Uterus (tissue), 2 donors: ENCODE measurements at regions not wholly inside any gene's neighbourhood (a gene's known extent, or its start where the extent isn't known, plus 50 kb on each side); places are given as distances from the start of the nearest gene placed in this dataset.

Experiments
- POLR2A ChIP-seq, 2 donors: fragments of 450-650 bp; IDR thresholded peaks; one replicate each; pipeline ENCODE4 v1.6.1; 2016; ENCODE audit warnings: antibody characterized with exemption in 2 of 2, mild to moderate bottlenecking in 1 of 2, moderate library complexity in 1 of 2
- TF ChIP-seq, protein P1 (sequence below), 4 experiments: fragments of 200-600 bp in 2 of 4; fragments of 450-650 bp in 2 of 4; sonication (generic) in 2 of 4; IDR thresholded peaks; one replicate each; pipeline ENCODE4 v1.5.1; 2016 to 2019; ENCODE audit warnings: antibody characterized with exemption in 4 of 4, mild to moderate bottlenecking in 2 of 4, moderate library complexity in 1 of 4

DNA sequence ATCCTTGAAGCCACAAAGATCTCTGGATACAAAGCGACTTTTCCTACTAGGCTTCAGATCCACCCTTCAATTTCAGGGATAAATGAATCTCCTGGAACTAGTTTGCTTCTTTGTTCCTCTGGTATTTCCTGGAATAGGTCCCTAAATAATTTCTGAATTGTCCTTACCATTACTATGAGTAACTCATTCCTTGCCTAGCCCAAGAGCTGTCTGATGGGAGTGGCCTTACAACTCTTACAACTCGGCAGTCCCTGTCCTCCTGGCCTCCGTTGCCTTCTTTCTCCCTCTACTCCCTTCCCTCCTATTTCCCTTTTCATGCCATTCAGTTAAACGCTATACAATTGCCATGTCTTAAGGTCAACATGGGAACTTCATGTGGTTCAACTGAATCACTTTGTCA is 98.2 kb upstream of the FHL2 start:
- TF ChIP-seq, protein P1, sequence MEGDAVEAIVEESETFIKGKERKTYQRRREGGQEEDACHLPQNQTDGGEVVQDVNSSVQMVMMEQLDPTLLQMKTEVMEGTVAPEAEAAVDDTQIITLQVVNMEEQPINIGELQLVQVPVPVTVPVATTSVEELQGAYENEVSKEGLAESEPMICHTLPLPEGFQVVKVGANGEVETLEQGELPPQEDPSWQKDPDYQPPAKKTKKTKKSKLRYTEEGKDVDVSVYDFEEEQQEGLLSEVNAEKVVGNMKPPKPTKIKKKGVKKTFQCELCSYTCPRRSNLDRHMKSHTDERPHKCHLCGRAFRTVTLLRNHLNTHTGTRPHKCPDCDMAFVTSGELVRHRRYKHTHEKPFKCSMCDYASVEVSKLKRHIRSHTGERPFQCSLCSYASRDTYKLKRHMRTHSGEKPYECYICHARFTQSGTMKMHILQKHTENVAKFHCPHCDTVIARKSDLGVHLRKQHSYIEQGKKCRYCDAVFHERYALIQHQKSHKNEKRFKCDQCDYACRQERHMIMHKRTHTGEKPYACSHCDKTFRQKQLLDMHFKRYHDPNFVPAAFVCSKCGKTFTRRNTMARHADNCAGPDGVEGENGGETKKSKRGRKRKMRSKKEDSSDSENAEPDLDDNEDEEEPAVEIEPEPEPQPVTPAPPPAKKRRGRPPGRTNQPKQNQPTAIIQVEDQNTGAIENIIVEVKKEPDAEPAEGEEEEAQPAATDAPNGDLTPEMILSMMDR (IDR thresholded peaks at IDR 0.05) = no peak
- no peak for TF ChIP-seq POLR2A (IDR thresholded peaks at IDR 0.05)
